Caco-2 (cell line): ENCODE measurements at regions not wholly inside any gene's neighbourhood (a gene's known extent, or its start where the extent isn't known, plus 50 kb on each side); places are given as distances from the start of the nearest gene placed in this dataset.
A peak's percentile ranks its signal among the peaks of the same experiment; 100 is the strongest.

Source experiments
- BruUV-seq: library from RNA; stranded (reverse); fragments of 400-500 nt; replicated peaks from 2 replicates; lab custom pipeline; 2021; lab: Mats Ljungman, UMichigan
- CTCF ChIA-PET: fragments of 300-600 bp; sonication (Branson Sonifier 250); formaldehyde crosslinking; loops from one replicate; lab custom pipeline; 2022; ENCODE audit warnings: antibody characterized with exemption; lab: Charles Lee
- POLR2A ChIA-PET: fragments of 300-600 bp; sonication (Branson Sonifier 250); formaldehyde crosslinking; loops from one replicate; lab custom pipeline; 2022; ENCODE audit warnings: antibody characterized with exemption; lab: Charles Lee
- DNase-seq, 2 experiments: peaks; one replicate each; pipeline versions ENCODE4 v3.0.0 to v3.0.0-alpha.2; 2020 to 2022
- H3K27me3 ChIP-seq: replicated peaks from 2 replicates; pipeline ENCODE4 v1.6.0; 2011; ENCODE audit warnings: low read length; ENCODE audit not compliant: control insufficient read depth, insufficient read depth
- H3K36me3 ChIP-seq: 2 replicates; pipeline ENCODE4 v1.5.1; 2011; ENCODE audit warnings: low read length; ENCODE audit not compliant: control insufficient read depth, insufficient read depth
- H3K4me1 ChIP-seq: fragments of 250-450 bp; sonication (Bioruptor Pico); 2 replicates; pipeline ENCODE4 v1.5.1; 2020; ENCODE audit warnings: mild to moderate bottlenecking
- H3K4me3 ChIP-seq: 2 replicates; pipeline ENCODE4 v1.5.1; 2011; ENCODE audit warnings: low read depth, mild to moderate bottlenecking, control low read depth, low read length
- H3K9me3 ChIP-seq: fragments of 250-450 bp; sonication (Bioruptor Pico); 2 replicates; pipeline ENCODE4 v1.5.1; 2020; ENCODE audit warnings: mild to moderate bottlenecking, moderate library complexity
- H3K27ac Mint-ChIP-seq: one replicate; pipeline ENCODE4 v1.8.0; 2022; ENCODE audit warnings: mixed read lengths; ENCODE audit not compliant: unreplicated experiment
- H3K27me3 Mint-ChIP-seq: one replicate; pipeline ENCODE4 v1.8.0; 2022; ENCODE audit warnings: mixed read lengths; ENCODE audit not compliant: insufficient read depth, unreplicated experiment
- H3K36me3 Mint-ChIP-seq: one replicate; pipeline ENCODE4 v1.8.0; 2022; ENCODE audit warnings: mild to moderate bottlenecking, mixed read lengths; ENCODE audit not compliant: insufficient read depth, unreplicated experiment
- H3K4me1 Mint-ChIP-seq: one replicate; pipeline ENCODE4 v1.8.0; 2022; ENCODE audit warnings: low read depth, mixed read lengths; ENCODE audit not compliant: unreplicated experiment
- H3K4me3 Mint-ChIP-seq: one replicate; pipeline ENCODE4 v1.8.0; 2022; ENCODE audit warnings: mild to moderate bottlenecking, moderate library complexity, mixed read lengths; ENCODE audit not compliant: unreplicated experiment
- H3K9me3 Mint-ChIP-seq: one replicate; pipeline ENCODE4 v1.8.0; 2022; ENCODE audit warnings: mixed read lengths; ENCODE audit not compliant: unreplicated experiment
- intact Hi-C: fragments of 100-400 bp; cut with micrococcal nuclease; formaldehyde crosslinking; loops from one replicate; pipeline ENCODE4 v1.10.0; 2022; ENCODE audit not compliant: unreplicated experiment
- TF ChIP-seq, protein P1 (sequence below), 2 experiments: fragments of 200-600 bp in 1 of 2; IDR thresholded peaks; 1 replicate in 1 of 2; 2 replicates in 1 of 2; pipeline versions ENCODE4 v1.5.1 to v1.8.0; 2011 to 2022; ENCODE audit warnings: antibody characterized with exemption in 1 of 2, control low read depth in 1 of 2, inconsistent platforms in 1 of 2, low read depth in 1 of 2, low read length in 1 of 2, mild to moderate bottlenecking in 1 of 2, moderate library complexity in 1 of 2; ENCODE audit not compliant: insufficient read depth in 1 of 2, severe bottlenecking in 1 of 2, unreplicated experiment in 1 of 2

DNA sequence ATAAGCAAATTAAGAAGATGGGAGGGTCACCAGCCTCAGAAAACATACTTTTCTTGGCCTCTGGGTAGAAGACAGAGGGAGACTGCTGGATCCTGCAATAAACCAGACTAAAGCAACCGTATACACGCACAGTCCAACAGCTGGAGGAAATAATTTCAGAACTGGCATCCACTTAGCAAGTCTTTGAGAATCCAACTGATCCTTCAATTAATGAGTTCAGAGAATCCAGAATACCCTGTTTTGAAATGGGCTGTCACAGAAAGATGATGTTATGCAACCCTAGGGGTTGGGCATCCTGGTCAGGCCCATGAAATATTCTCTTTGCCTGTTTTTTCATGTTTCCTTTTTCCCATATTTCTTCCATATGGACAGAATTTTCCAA is 134.0 kb upstream of the MAGI3 start:
- H3K4me3 Mint-ChIP-seq = no peak overlapping the region
- CTCF ChIA-PET = no interaction called here

DNA sequence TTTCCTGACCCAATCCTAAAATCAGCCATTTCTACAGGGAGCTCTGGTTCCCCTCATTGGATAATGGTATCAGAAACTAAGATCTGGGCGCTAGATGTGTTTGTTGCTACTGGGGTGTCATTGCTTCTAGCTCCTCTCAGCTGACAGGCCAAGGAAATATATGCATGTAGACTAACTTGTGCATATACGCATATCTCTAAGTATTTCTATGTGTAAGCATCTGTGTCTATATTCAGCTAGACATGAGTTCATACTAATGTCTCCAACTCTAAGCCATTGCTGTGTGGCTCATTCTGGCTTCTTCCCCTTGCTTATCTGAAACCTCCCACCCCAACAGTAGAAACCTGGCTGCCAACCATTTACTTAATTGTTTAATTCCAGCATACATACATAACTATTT is 130.3 kb upstream of the MAGI3 start:
- Histone ChIP-seq H3K4me1 (peaks cover 15% of the 10 kb centered on the region), H3K4me3 (no peak overlapping the region), H3K9me3 (no peaks in the 10 kb centered on the region), H3K27me3 (no peaks in the 10 kb centered on the region), H3K36me3 (no peaks in the 10 kb centered on the region)
- TF ChIP-seq, protein P1, sequence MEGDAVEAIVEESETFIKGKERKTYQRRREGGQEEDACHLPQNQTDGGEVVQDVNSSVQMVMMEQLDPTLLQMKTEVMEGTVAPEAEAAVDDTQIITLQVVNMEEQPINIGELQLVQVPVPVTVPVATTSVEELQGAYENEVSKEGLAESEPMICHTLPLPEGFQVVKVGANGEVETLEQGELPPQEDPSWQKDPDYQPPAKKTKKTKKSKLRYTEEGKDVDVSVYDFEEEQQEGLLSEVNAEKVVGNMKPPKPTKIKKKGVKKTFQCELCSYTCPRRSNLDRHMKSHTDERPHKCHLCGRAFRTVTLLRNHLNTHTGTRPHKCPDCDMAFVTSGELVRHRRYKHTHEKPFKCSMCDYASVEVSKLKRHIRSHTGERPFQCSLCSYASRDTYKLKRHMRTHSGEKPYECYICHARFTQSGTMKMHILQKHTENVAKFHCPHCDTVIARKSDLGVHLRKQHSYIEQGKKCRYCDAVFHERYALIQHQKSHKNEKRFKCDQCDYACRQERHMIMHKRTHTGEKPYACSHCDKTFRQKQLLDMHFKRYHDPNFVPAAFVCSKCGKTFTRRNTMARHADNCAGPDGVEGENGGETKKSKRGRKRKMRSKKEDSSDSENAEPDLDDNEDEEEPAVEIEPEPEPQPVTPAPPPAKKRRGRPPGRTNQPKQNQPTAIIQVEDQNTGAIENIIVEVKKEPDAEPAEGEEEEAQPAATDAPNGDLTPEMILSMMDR (IDR thresholded peaks at IDR 0.05; ENCODE audit: insufficient read depth in 1 of 2, low read depth in 1 of 2, low read length in 1 of 2, severe bottlenecking in 1 of 2, unreplicated experiment in 1 of 2) = no peak
- CTCF ChIA-PET = no interaction called here
- DNase-seq = no peak
- Mint-ChIP-seq H3K36me3 (no peaks in the 10 kb centered on the region), H3K27me3 (no peaks in the 10 kb centered on the region), H3K4me1 (peaks cover 8% of the 10 kb centered on the region), H3K9me3 (peaks cover 9% of the 10 kb centered on the region), H3K27ac (no peak overlapping the region), H3K4me3 (no peak overlapping the region)
- POLR2A ChIA-PET = no interaction called here
- intact Hi-C loops = no loop called here
- no TSS peak for BruUV-seq

More for the DNA sequence above, 134.0 kb upstream of the MAGI3 start:
- H3K27me3 Mint-ChIP-seq = no peaks in the 10 kb centered on the region
- DNase-seq = no peak
- TF ChIP-seq, protein P1 (IDR thresholded peaks at IDR 0.05; ENCODE audit: insufficient read depth in 1 of 2, low read depth in 1 of 2, low read length in 1 of 2, severe bottlenecking in 1 of 2, unreplicated experiment in 1 of 2) = no peak
- Histone ChIP-seq H3K4me3 (no peak overlapping the region), H3K4me1 (peaks cover 18% of the 10 kb centered on the region), H3K27me3 (no peaks in the 10 kb centered on the region), H3K9me3 (no peaks in the 10 kb centered on the region), H3K36me3 (no peaks in the 10 kb centered on the region)
- POLR2A ChIA-PET = no interaction called here
- peaks cover 23% of the 10 kb centered on the region for H3K9me3 Mint-ChIP-seq
- peaks cover 18% of the 10 kb centered on the region for H3K4me1 Mint-ChIP-seq
- peak overlapping the region; percentile 37 for H3K27ac Mint-ChIP-seq
- intact Hi-C loops = no loop called here
- BruUV-seq = no TSS peak
- H3K36me3 Mint-ChIP-seq = no peaks in the 10 kb centered on the region

- Histone ChIP-seq H3K27me3 (no peaks in the 10 kb centered on the region), H3K36me3 (no peaks in the 10 kb centered on the region), H3K4me1 (no peaks in the 10 kb centered on the region), H3K9me3 (no peaks in the 10 kb centered on the region), H3K4me3 (no peak overlapping the region)
- no peak overlapping the region for H3K27ac Mint-ChIP-seq
- H3K9me3 Mint-ChIP-seq = peaks cover 8% of the 10 kb centered on the region
- TF ChIP-seq, protein P1 (IDR thresholded peaks at IDR 0.05; ENCODE audit: insufficient read depth in 1 of 2, low read depth in 1 of 2, low read length in 1 of 2, severe bottlenecking in 1 of 2, unreplicated experiment in 1 of 2) = no peak
- ChIA-PET POLR2A (no interaction called here), CTCF (no interaction called here)
- no TSS peak for BruUV-seq
- intact Hi-C loops = no loop called here
- no peaks in the 10 kb centered on the region for H3K36me3 Mint-ChIP-seq
- H3K4me3 Mint-ChIP-seq = no peak overlapping the region
- no peaks in the 10 kb centered on the region for H3K27me3 Mint-ChIP-seq
- no peaks in the 10 kb centered on the region for H3K4me1 Mint-ChIP-seq
- no peak for DNase-seq
These were observed 125.1 kb upstream of the MAGI3 start for GRCh38 chr1:113265196-113265595.
